ENCODE measurements at regions not wholly inside any gene's neighbourhood (a gene's known extent, or its start where the extent isn't known, plus 50 kb on each side); places are given as distances from the start of the nearest gene placed in this dataset.

GRCh38 chr13:40240293-40240692 is 426.1 kb downstream of the FOXO1 start:
- H3K4me1 ChIP-seq (ENCODE audit: control insufficient read depth, insufficient read depth, low read length): no peaks in the 10 kb centered on the region
- FAIRE-seq (no peak), DNase-seq (ENCODE audit: low read depth, low spot score) (no peak), ATAC-seq (no peak)
- no peak overlapping the region for H3K4me2 ChIP-seq (ENCODE audit: control insufficient read depth, insufficient read depth)
- no peaks in the 10 kb centered on the region; the same call in 2 of the 3 replicates for H3K9me3 ChIP-seq (replicated peaks; ENCODE audit: control insufficient read depth, insufficient read depth, low read length)
- intact Hi-C loops (cut with micrococcal nuclease; ENCODE audit: unreplicated experiment): no loop called here
- H2AFZ ChIP-seq (ENCODE audit: control insufficient read depth, low read depth, low read length): no peak overlapping the region
- no peaks in the 10 kb centered on the region; a peak in 1 of 4 replicates for H3K27me3 ChIP-seq (replicated peaks in 1 of 2; ENCODE audit: control insufficient read depth in 2 of 2, insufficient read depth in 2 of 2, low read length in 1 of 2)
- in situ Hi-C loops (cut with MboI): no loop called here
- ChIA-PET POLR2A (no interaction called here), SMC1A (ENCODE audit: uncharacterized antibody, unreplicated experiment) (no interaction called here), RAD21 (ENCODE audit: unreplicated experiment) (no interaction called here), CTCF (no interaction called here)
- 3% methylated on average over 2 of the region's 2 CpGs for WGBS (ENCODE audit: insufficient coverage, insufficient replicate concordance, low lambda C conversion rate, missing lambda C conversion rate)
- H3K79me2 ChIP-seq (ENCODE audit: control insufficient read depth, insufficient read depth, low read length): no peaks in the 10 kb centered on the region
- H3K27ac ChIP-seq (ENCODE audit: control insufficient read depth, insufficient read depth): no peak overlapping the region
- TF ChIP-seq, protein P1, sequence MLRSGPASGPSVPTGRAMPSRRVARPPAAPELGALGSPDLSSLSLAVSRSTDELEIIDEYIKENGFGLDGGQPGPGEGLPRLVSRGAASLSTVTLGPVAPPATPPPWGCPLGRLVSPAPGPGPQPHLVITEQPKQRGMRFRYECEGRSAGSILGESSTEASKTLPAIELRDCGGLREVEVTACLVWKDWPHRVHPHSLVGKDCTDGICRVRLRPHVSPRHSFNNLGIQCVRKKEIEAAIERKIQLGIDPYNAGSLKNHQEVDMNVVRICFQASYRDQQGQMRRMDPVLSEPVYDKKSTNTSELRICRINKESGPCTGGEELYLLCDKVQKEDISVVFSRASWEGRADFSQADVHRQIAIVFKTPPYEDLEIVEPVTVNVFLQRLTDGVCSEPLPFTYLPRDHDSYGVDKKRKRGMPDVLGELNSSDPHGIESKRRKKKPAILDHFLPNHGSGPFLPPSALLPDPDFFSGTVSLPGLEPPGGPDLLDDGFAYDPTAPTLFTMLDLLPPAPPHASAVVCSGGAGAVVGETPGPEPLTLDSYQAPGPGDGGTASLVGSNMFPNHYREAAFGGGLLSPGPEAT (IDR thresholded peaks at IDR 0.05; ENCODE audit: low read depth): no peak
- TF ChIP-seq MTA2 (IDR thresholded peaks at IDR 0.05; ENCODE audit: low read depth) (no peak), NFYB (IDR thresholded peaks at IDR 0.05; ENCODE audit: insufficient read depth, low read depth, low read length) (no peak)
- no peaks in the 10 kb centered on the region for H3K36me3 ChIP-seq (ENCODE audit: control insufficient read depth in 2 of 2, insufficient read depth in 2 of 2, low read length in 1 of 2)
- H3K9ac ChIP-seq (ENCODE audit: control insufficient read depth, insufficient read depth, low read length): no peak overlapping the region
- no TSS peak for BruUV-seq (replicated peaks)
- H4K20me1 ChIP-seq (ENCODE audit: control insufficient read depth, insufficient read depth): no peaks in the 10 kb centered on the region
- no peak overlapping the region for H3K4me3 ChIP-seq

DNA sequence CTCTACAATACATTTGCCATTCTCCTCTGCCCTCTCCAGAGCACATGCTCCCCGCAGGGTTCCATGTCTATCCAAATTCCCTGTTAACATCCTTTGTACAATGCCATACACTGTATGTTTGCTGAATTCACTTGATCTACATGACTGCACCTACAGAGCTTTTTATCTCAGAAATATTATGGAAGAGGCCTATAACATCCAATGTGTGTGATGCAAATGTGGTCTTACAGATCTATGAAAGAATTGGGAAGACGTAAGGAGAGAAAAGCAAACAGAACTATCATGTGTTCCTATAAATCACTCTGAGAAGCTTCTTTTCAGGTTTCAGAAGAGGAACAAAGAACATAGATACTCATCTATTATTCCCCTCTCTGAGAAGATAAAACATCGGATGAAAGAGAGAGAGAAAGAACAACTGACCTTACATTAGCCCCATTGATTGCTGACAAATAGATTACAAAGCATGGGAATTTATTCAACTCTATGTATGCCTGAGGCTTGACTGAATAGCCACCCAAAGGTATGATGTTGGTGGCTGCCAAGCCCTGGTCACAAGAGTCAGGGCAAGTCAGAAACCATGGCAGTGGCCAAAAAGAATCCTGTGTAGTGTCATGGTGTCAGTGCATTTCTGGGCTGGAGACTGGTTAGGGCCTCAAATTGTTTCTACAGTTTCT is 425.2 kb downstream of the FOXO1 start:
- Histone ChIP-seq H3K9me3 (replicated peaks; ENCODE audit: control insufficient read depth, insufficient read depth, low read length) (no peaks in the 10 kb centered on the region; the same call in 2 of the 3 replicates), H3K36me3 (ENCODE audit: control insufficient read depth in 2 of 2, insufficient read depth in 2 of 2, low read length in 1 of 2) (no peaks in the 10 kb centered on the region), H4K20me1 (ENCODE audit: control insufficient read depth, insufficient read depth) (no peaks in the 10 kb centered on the region), H3K4me3 (no peak overlapping the region), H3K27me3 (replicated peaks in 1 of 2; ENCODE audit: control insufficient read depth in 2 of 2, insufficient read depth in 2 of 2, low read length in 1 of 2) (no peaks in the 10 kb centered on the region; a peak in 1 of 4 replicates), H3K27ac (ENCODE audit: control insufficient read depth, insufficient read depth) (no peak overlapping the region), H3K4me2 (ENCODE audit: control insufficient read depth, insufficient read depth) (no peak overlapping the region), H3K9ac (ENCODE audit: control insufficient read depth, insufficient read depth, low read length) (no peak overlapping the region), H2AFZ (ENCODE audit: control insufficient read depth, low read depth, low read length) (no peak overlapping the region), H3K4me1 (ENCODE audit: control insufficient read depth, insufficient read depth, low read length) (no peaks in the 10 kb centered on the region), H3K79me2 (ENCODE audit: control insufficient read depth, insufficient read depth, low read length) (no peaks in the 10 kb centered on the region)
- in situ Hi-C loops (cut with MboI) (no loop called here), intact Hi-C loops (cut with micrococcal nuclease; ENCODE audit: unreplicated experiment) (no loop called here)
- ChIA-PET POLR2A (no interaction called here), CTCF (no interaction called here), SMC1A (ENCODE audit: uncharacterized antibody, unreplicated experiment) (interaction anchor here (0.6 kb wide), 1 partner anchor 944 kb away, joined by 3 read pairs; no protein-coding TSS in a partner anchor), RAD21 (ENCODE audit: unreplicated experiment) (no interaction called here)
- no TSS peak for BruUV-seq (replicated peaks)
- FAIRE-seq (no peak), DNase-seq (ENCODE audit: low read depth, low spot score) (no peak), ATAC-seq (no peak)
- 86% methylated on average over 3 of the region's 3 CpGs for WGBS (ENCODE audit: insufficient coverage, insufficient replicate concordance, low lambda C conversion rate, missing lambda C conversion rate)
- TF ChIP-seq GABPA (IDR thresholded peaks at IDR 0.05; ENCODE audit: low read depth) (no peak), NFYA (IDR thresholded peaks at IDR 0.05; ENCODE audit: borderline replicate concordance, low read depth, low read length) (no peak), USF2 (IDR thresholded peaks at IDR 0.05; ENCODE audit: borderline replicate concordance, low read depth, low read length) (no peak), RAD51 (IDR thresholded peaks at IDR 0.05) (no peak)
